Common myeloid progenitor, CD34-positive (primary cell): ENCODE measurements at regions not wholly inside any gene's neighbourhood (a gene's known extent, or its start where the extent isn't known, plus 50 kb on each side); places are given as distances from the start of the nearest gene placed in this dataset.

Experiments
- CTCF ChIA-PET: fragments of 350-600 bp; sonication (Branson Sonifier 250); formaldehyde crosslinking; loops from one replicate; lab custom pipeline; 2021; ENCODE audit warnings: antibody characterized with exemption; lab: Charles Lee
- POLR2A ChIA-PET: fragments of 350-600 bp; sonication (Branson Sonifier 250); formaldehyde crosslinking; loops from one replicate; lab custom pipeline; 2021; ENCODE audit warnings: antibody characterized with exemption; lab: Charles Lee
- DNase-seq, 3 donors: peaks; one replicate each; pipeline versions ENCODE4 v3.0.0 to v3.0.0-alpha.2; 2013
- H3K27ac ChIP-seq, 2 experiments: 1 replicate in 1 of 2; 2 replicates in 1 of 2; pipeline ENCODE4 v1.7.0; 2013; ENCODE audit warnings: inconsistent platforms in 2 of 2, low read length in 2 of 2, mild to moderate bottlenecking in 2 of 2, low read depth in 1 of 2, moderate library complexity in 1 of 2; ENCODE audit not compliant: severe bottlenecking in 2 of 2, insufficient read depth in 1 of 2, poor library complexity in 1 of 2
- H3K27me3 ChIP-seq, 5 experiments: replicated peaks in 2 of 5; 1 replicate in 3 of 5; 2 replicates in 2 of 5; pipeline versions ENCODE4 v1.6.1 to v1.7.0; 2013; ENCODE audit warnings: low read length in 4 of 5, mild to moderate bottlenecking in 2 of 5, moderate library complexity in 2 of 5, inconsistent platforms in 1 of 5; ENCODE audit not compliant: insufficient read depth in 5 of 5, control insufficient read depth in 4 of 5
- H3K36me3 ChIP-seq, 4 experiments: 1 replicate in 2 of 4; 2 replicates in 2 of 4; pipeline versions ENCODE4 v1.6.1 to v1.7.0; 2013; ENCODE audit warnings: low read length in 3 of 4, control low read depth in 1 of 4, mild to moderate bottlenecking in 1 of 4; ENCODE audit not compliant: control insufficient read depth in 4 of 4, insufficient read depth in 4 of 4
- H3K4me1 ChIP-seq, 4 experiments: 1 replicate in 3 of 4; 2 replicates in 1 of 4; pipeline versions ENCODE4 v1.6.1 to v1.7.1; 2013; ENCODE audit warnings: low read length in 3 of 4, mild to moderate bottlenecking in 3 of 4, control low read depth in 1 of 4, inconsistent platforms in 1 of 4, moderate library complexity in 1 of 4; ENCODE audit not compliant: control insufficient read depth in 4 of 4, insufficient read depth in 4 of 4; ENCODE audit errors: control extremely low read depth in 1 of 4
- H3K4me3 ChIP-seq, 7 experiments: 1 replicate in 4 of 7; 2 replicates in 3 of 7; pipeline versions ENCODE4 v1.5.1 to v1.7.0; 2013; ENCODE audit warnings: mild to moderate bottlenecking in 7 of 7, low read length in 6 of 7, moderate library complexity in 6 of 7, inconsistent platforms in 2 of 7, low read depth in 2 of 7, control low read depth in 1 of 7; ENCODE audit not compliant: insufficient read depth in 4 of 7, control insufficient read depth in 1 of 7; ENCODE audit errors: extremely low read depth in 1 of 7
- H3K9me3 ChIP-seq, 5 experiments: 1 replicate in 4 of 5; 2 replicates in 1 of 5; pipeline versions ENCODE4 v1.6.1 to v1.7.1; 2013; ENCODE audit warnings: low read length in 4 of 5, mild to moderate bottlenecking in 2 of 5, inconsistent platforms in 1 of 5, low read depth in 1 of 5, moderate library complexity in 1 of 5; ENCODE audit not compliant: control insufficient read depth in 4 of 5, insufficient read depth in 2 of 5; ENCODE audit errors: control extremely low read depth in 1 of 5
- WGBS: methylation state at CpG from one replicate; pipeline ENCODE4 v1.1.5; 2013; ENCODE audit not compliant: insufficient coverage; 5-methylcytosine and 5-hydroxymethylcytosine counted together

DNA sequence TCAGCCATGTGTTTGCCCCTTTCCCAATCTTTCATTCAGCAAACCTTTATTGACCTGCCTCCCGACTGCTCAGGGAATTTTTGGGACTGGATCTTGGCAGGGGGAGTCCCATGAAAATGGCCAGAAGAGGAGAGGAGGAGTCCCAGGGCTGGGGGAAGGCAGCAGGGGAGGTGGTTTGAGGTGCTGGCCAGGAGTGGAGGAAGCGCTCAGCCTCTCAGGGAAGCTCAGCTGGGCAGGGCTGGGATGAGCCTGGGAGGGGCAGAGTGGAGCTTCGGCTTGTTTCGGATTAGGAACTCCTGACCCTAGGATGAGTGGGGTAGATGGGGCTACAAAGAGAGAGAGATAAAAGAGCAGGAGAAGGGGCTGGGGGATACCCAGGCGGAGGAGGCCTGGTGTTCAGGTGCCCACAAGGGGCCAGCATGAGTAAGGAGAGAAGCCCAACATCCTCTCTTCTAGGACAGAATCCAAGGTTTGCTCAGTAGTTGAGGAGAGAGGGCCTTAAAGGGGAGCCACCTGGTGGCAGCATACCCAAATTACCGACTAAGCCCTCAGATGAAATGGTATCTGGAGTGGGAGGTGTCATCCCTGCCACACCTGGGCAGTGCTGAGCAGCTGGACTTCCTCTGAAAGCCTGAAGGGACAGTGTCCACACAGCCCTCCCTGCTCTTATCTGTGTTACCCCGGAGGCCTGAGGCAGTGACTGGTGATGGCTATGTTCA is 91.1 kb downstream of the INHBB start:
- Histone ChIP-seq H3K4me3 (no peak overlapping the region), H3K27me3 (peaks cover 0 to 52% (median 25%) of the 10 kb centered on the region in 5 experiments), H3K9me3 (no peaks in the 10 kb centered on the region), H3K4me1 (peaks cover 0 to 5% (median 2%) of the 10 kb centered on the region in 4 experiments), H3K36me3 (no peaks in the 10 kb centered on the region), H3K27ac (no peak overlapping the region)
- DNase-seq, result peak; percentile 10 to 31 (median 22)
- WGBS, result 69% methylated on average over 4 of the region's 7 CpGs
- ChIA-PET POLR2A (no interaction called here), CTCF (interaction anchor here (1.0 to 1.2 kb wide), 2 partner anchors 12 to 123 kb away, joined by 3 read pairs; no protein-coding TSS in a partner anchor)

- no peak for DNase-seq
- H3K9me3 ChIP-seq, result no peaks in the 10 kb centered on the region
- peaks cover 0 to 11% (median 5%) of the 10 kb centered on the region in 4 experiments for H3K4me1 ChIP-seq
- POLR2A ChIA-PET, result no interaction called here
- WGBS, result 100% methylated on average over 3 of the region's 10 CpGs
- peaks cover 0 to 58% (median 29%) of the 10 kb centered on the region in 5 experiments for H3K27me3 ChIP-seq
- no peak overlapping the region for H3K4me3 ChIP-seq
- H3K27ac ChIP-seq, result no peak overlapping the region
- CTCF ChIA-PET, result interaction anchor here (1.0 kb wide), 1 partner anchor 11 kb away, joined by 3 read pairs; no protein-coding TSS in a partner anchor
- no peaks in the 10 kb centered on the region for H3K36me3 ChIP-seq
These were observed 91.7 kb downstream of the INHBB start for GRCh38 chr2:120437604-120438000.

- H3K27me3 ChIP-seq, result peaks cover 0 to 66% (median 35%) of the 10 kb centered on the region in 5 experiments
- ChIA-PET CTCF (interaction anchor here (0.9 to 1.0 kb wide), 2 partner anchors 10 to 96 kb away, joined by 3 read pairs; no protein-coding TSS in a partner anchor), POLR2A (no interaction called here)
- H3K27ac ChIP-seq, result no peak overlapping the region
- H3K4me1 ChIP-seq, result peaks cover 0 to 18% (median 10%) of the 10 kb centered on the region in 4 experiments
- H3K9me3 ChIP-seq, result no peaks in the 10 kb centered on the region
- H3K4me3 ChIP-seq, result no peak overlapping the region
- no peaks in the 10 kb centered on the region for H3K36me3 ChIP-seq
- WGBS, result 90% methylated on average over 12 of the region's 13 CpGs
- DNase-seq, result no peak
These were observed 92.5 kb downstream of the INHBB start for GRCh38 chr2:120438301-120439066.

DNA sequence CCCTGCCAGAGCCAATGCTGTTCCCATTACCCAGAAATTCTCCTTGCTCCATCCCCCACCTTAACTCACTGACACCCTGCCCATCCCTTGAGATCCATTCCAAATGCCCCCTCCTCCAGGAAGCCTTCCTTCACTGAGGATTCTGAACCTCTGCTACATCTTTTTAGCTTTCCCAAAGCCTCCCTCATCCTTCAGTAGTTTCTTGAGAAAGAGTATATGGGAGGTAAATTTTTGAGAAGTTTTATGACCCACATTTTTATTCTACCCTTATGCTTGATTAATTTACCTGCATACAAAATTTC is 93.1 kb downstream of the INHBB start:
- CTCF ChIA-PET, result interaction anchor here (0.9 kb wide), 1 partner anchor 96 kb away, joined by 3 read pairs; no protein-coding TSS in a partner anchor
- DNase-seq, result no peak

DNA sequence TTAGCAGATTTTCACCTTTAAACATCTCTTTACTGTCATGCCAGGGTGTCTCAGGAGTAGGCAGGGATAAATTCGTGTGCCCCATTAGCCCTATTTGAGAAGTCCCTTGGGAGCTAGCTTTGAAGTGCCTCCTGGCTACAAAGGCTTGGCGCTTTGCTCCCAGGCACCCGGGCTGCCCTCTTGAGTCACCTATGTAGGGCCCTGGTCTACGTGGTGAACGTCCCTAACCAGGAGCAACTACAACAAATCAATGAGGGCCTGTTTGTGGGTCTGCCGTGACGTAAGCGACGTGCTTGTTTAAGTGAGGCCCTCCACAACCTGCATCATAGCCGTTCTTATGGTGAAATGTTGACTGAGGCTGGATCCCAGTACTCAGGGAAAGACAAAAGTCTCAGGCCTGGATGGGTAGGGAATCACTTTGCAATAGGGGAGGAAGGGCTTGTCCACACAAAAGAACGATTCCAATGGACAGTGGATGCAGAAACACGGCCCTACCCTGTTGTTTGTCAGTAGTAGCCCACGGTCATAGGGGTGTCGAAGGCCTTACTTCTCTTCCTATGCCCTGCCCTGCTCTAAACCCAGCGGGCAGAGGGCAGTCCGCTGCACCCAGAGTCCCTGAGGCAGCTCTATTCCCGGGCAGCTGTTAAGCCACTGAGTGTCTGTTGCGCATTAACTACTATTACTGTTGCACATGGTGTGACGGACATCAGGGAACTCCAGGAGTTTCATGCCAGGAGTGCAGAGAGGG is 93.9 kb downstream of the INHBB start:
- Histone ChIP-seq H3K9me3 (no peaks in the 10 kb centered on the region), H3K4me3 (no peak overlapping the region), H3K4me1 (peaks cover 0 to 18% (median 10%) of the 10 kb centered on the region in 4 experiments), H3K27ac (no peak overlapping the region), H3K36me3 (no peaks in the 10 kb centered on the region), H3K27me3 (peaks cover 8 to 79% (median 39%) of the 10 kb centered on the region in 5 experiments)
- WGBS, result 89% methylated on average over 19 of the region's 19 CpGs
- ChIA-PET CTCF (interaction anchor here (0.9 kb wide), 1 partner anchor 97 kb away, joined by 3 read pairs; no protein-coding TSS in a partner anchor), POLR2A (no interaction called here)
- DNase-seq, result no peak

More for the DNA sequence above, 93.1 kb downstream of the INHBB start:
- Histone ChIP-seq H3K36me3 (no peaks in the 10 kb centered on the region), H3K27ac (no peak overlapping the region), H3K4me1 (peaks cover 0 to 18% (median 10%) of the 10 kb centered on the region in 4 experiments), H3K27me3 (peaks cover 3 to 72% (median 36%) of the 10 kb centered on the region in 5 experiments), H3K9me3 (no peaks in the 10 kb centered on the region), H3K4me3 (no peak overlapping the region)
- POLR2A ChIA-PET, result no interaction called here

DNA sequence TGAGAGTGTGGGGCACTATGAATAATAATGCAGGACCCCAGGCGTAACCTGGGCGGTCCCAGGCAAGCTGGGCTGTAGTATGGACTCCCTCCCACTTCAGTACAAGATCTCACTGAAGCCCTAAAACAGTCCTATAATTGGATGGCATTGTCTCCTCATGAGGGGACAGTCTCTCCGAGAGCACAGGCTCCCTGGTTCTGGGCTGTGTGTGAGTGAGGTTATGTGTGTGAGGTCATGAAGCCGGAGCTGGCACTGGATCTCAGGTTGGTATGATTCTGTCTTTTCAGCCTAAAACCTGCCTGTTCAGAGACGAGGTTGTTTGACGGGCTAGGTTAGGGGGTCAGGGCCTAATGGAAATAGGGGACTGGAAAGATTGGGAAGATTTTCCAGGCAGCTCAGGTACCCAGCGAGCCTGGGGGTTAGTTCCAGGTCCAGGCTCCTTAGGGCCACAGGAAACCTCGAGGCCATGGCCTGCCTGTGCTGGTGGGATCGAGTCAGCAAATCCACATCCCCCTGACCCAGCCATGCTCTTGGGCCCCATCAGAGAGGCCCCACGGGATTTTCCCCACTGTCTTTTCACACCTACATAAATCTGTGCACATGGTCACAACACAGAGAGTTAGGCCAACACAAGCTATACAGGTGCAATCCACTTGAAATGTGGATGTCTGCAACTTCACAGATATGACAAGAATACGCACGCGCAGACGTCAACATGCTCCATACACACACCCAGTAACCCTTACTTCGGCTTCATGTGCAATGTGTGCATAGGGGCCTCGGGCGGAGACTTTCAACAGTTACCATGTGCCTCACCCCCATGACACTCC is 94.8 kb downstream of the INHBB start:
- CTCF ChIA-PET, result no interaction called here
- peaks cover 0 to 18% (median 10%) of the 10 kb centered on the region in 4 experiments for H3K4me1 ChIP-seq
- 89% methylated on average over 16 of the region's 17 CpGs for WGBS
- no peak overlapping the region for H3K27ac ChIP-seq
- peaks cover 8 to 82% (median 40%) of the 10 kb centered on the region in 5 experiments for H3K27me3 ChIP-seq
- H3K4me3 ChIP-seq, result no peak overlapping the region
- POLR2A ChIA-PET, result no interaction called here
- DNase-seq, result no peak
- no peaks in the 10 kb centered on the region for H3K9me3 ChIP-seq
- no peaks in the 10 kb centered on the region for H3K36me3 ChIP-seq
